Fibroblast of villous mesenchyme (primary cell): ENCODE measurements at regions not wholly inside any gene's neighbourhood (a gene's known extent, or its start where the extent isn't known, plus 50 kb on each side); places are given as distances from the start of the nearest gene placed in this dataset.

ENCODE experiments used
- DNase-seq: peaks from one replicate; pipeline ENCODE4 v3.0.0-alpha.2; 2010; ENCODE audit warnings: low read depth
- H3K4me3 ChIP-seq: 2 replicates; pipeline ENCODE4 v1.5.1; 2011; ENCODE audit warnings: low read depth, mild to moderate bottlenecking, low read length
- CTCF ChIP-seq: IDR thresholded peaks from 2 replicates; pipeline ENCODE4 v1.5.1; 2012; ENCODE audit warnings: low read depth, mild to moderate bottlenecking, low read length; ENCODE audit not compliant: insufficient read depth

- DNase-seq: no peak
- no peak for TF ChIP-seq CTCF
- no peak overlapping the region for H3K4me3 ChIP-seq
Measured at GRCh38 chr1:18560692-18561091, 70.0 kb upstream of the PAX7 start.

- TF ChIP-seq CTCF: no peak
- DNase-seq: no peak
- H3K4me3 ChIP-seq: no peak overlapping the region
Measured at GRCh38 chr1:18561967-18562366, 68.7 kb upstream of the PAX7 start.

DNA sequence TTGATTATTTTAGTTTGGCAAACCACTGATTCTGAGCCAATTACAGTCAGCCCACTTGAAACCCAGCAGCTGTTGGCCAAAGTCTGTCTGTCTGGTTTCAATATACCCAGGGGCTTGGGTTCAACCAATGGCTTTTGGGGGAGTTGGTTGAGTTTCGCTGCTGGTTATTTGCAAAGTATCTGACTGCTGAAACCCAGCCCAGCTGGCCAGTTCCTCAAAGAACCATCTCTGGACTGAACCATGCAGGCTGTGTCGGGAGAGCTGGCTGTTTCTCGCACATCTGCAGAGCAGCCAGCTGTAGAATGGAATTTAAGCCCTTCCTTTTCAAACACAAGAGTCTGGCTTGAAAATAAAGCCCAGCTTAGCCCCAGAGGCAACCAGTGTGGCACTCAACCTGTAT, 66.0 kb upstream of the PAX7 start:
- no peak for TF ChIP-seq CTCF
- H3K4me3 ChIP-seq: no peak overlapping the region
- DNase-seq: no peak

GRCh38 chr1:18565321-18565720, 65.3 kb upstream of the PAX7 start:
- TF ChIP-seq CTCF: no peak
- DNase-seq: no peak

DNA sequence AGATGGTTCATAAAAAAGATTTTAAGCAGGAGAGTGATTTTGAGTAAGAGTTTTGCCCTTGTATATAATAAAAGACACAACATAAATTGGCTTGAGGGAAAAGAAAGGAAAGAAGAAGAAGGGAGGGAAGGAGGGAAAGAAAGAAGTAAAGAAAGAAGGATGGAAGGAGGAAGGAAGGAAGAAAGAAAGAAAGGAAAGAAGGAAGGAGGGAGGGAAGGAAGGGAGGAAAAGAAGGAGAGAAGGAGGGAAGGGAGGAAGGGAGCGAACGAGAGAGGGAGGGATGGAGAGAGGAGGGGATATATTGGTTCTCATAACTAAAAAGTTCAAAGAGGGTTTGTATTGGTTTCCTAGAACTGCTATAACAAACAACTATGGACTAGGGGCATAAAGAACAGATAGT, 62.2 kb upstream of the PAX7 start:
- no peak for TF ChIP-seq CTCF
- no peak for DNase-seq
- H3K4me3 ChIP-seq: no peak overlapping the region

More at GRCh38 chr1:18565321-18565720, 65.3 kb upstream of the PAX7 start:
- H3K4me3 ChIP-seq: no peak overlapping the region

GRCh38 chr1:18569251-18569650, 61.4 kb upstream of the PAX7 start:
- H3K4me3 ChIP-seq: no peak overlapping the region
- TF ChIP-seq CTCF: no peak
- no peak for DNase-seq

GRCh38 chr1:18569811-18570545, 60.7 kb upstream of the PAX7 start:
- no peak for DNase-seq
- no peak overlapping the region for H3K4me3 ChIP-seq
- no peak for TF ChIP-seq CTCF
